Tibial nerve (tissue), 4 donors: ENCODE measurements at regions not wholly inside any gene's neighbourhood (a gene's known extent, or its start where the extent isn't known, plus 50 kb on each side); places are given as distances from the start of the nearest gene placed in this dataset.

Source experiments
- DNase-seq, 2 donors: peaks; one replicate each; pipeline ENCODE4 v3.0.0-alpha.2; 2019; ENCODE audit warnings: low spot score in 2 of 2
- H3K27ac ChIP-seq, 4 donors: fragments of 200-600 bp; sonication (generic) in 3 of 4; one replicate each; pipeline ENCODE4 v1.5.1; 2017 to 2019; ENCODE audit warnings: mild to moderate bottlenecking in 1 of 4
- H3K27me3 ChIP-seq, 2 donors: fragments of 200-600 bp; sonication (generic) in 1 of 2; one replicate each; pipeline versions ENCODE4 v1.5.1 to v1.6.0; 2017 to 2019
- H3K36me3 ChIP-seq, 3 donors: fragments of 200-600 bp; sonication (generic); one replicate each; pipeline ENCODE4 v1.5.1; 2018 to 2019
- H3K4me1 ChIP-seq, 4 donors: fragments of 200-600 bp; sonication (generic) in 3 of 4; one replicate each; pipeline ENCODE4 v1.5.1; 2017 to 2019
- H3K4me3 ChIP-seq, 4 donors: fragments of 200-600 bp; sonication (generic) in 3 of 4; one replicate each; pipeline ENCODE4 v1.5.1; 2017 to 2019; ENCODE audit warnings: mild to moderate bottlenecking in 1 of 4, moderate library complexity in 1 of 4
- H3K9me3 ChIP-seq, 4 donors: fragments of 200-600 bp; sonication (generic) in 3 of 4; one replicate each; pipeline ENCODE4 v1.5.1; 2017 to 2019
- EP300 ChIP-seq, 2 donors: sonication (generic); formaldehyde crosslinking; IDR thresholded peaks; one replicate each; pipeline ENCODE4 v1.6.1; 2017; ENCODE audit warnings: antibody characterized with exemption in 2 of 2, mild to moderate bottlenecking in 1 of 2
- POLR2A ChIP-seq, 2 donors: fragments of 450-650 bp; IDR thresholded peaks; one replicate each; pipeline ENCODE4 v1.6.1; 2017; ENCODE audit warnings: antibody characterized with exemption in 2 of 2, mild to moderate bottlenecking in 2 of 2, moderate library complexity in 2 of 2
- WGBS, 2 donors: methylation state at CpG; one replicate each; pipeline ENCODE4 v1.1.5; 2018; 5-methylcytosine and 5-hydroxymethylcytosine counted together
- TF ChIP-seq, protein P1 (sequence below), 5 experiments: fragments of 200-600 bp in 3 of 5; fragments of 450-650 bp in 2 of 5; sonication (generic) in 3 of 5; IDR thresholded peaks; one replicate each; pipeline ENCODE4 v1.5.1; 2016 to 2019; ENCODE audit warnings: antibody characterized with exemption in 5 of 5, mild to moderate bottlenecking in 3 of 5, moderate library complexity in 2 of 5

DNA sequence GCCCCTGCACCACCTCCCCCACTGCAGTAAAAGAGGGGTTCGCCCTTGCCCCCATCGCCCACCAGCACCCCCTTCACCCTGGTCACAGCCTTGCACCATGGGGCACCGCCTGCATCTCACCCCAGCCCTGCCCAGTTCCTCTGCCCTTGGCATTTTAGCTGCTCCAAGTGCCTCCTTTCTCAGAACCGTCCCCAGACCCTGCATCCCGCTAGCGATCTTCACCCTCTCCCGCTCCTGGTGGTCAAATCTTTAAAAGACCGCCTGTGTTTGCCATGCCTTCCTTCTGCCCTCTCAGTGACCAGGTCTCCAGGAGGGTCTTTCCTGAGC lies 114.7 kb upstream of the OTOS start:
- H3K4me1 ChIP-seq: peaks cover 0 to 42% (median 27%) of the 10 kb centered on the region in 4 donors
- no peaks in the 10 kb centered on the region for H3K36me3 ChIP-seq
- H3K4me3 ChIP-seq: no peak overlapping the region
- H3K27ac ChIP-seq: no peak overlapping the region
- no peaks in the 10 kb centered on the region for H3K9me3 ChIP-seq
- no peaks in the 10 kb centered on the region for H3K27me3 ChIP-seq
- WGBS, 2 donors: 84 to 88% methylated on average over 8 of the region's 8 CpGs
- no peak for TF ChIP-seq POLR2A (IDR thresholded peaks at IDR 0.05)
- no peak for TF ChIP-seq EP300 (IDR thresholded peaks at IDR 0.05)
- TF ChIP-seq, protein P1, sequence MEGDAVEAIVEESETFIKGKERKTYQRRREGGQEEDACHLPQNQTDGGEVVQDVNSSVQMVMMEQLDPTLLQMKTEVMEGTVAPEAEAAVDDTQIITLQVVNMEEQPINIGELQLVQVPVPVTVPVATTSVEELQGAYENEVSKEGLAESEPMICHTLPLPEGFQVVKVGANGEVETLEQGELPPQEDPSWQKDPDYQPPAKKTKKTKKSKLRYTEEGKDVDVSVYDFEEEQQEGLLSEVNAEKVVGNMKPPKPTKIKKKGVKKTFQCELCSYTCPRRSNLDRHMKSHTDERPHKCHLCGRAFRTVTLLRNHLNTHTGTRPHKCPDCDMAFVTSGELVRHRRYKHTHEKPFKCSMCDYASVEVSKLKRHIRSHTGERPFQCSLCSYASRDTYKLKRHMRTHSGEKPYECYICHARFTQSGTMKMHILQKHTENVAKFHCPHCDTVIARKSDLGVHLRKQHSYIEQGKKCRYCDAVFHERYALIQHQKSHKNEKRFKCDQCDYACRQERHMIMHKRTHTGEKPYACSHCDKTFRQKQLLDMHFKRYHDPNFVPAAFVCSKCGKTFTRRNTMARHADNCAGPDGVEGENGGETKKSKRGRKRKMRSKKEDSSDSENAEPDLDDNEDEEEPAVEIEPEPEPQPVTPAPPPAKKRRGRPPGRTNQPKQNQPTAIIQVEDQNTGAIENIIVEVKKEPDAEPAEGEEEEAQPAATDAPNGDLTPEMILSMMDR (IDR thresholded peaks at IDR 0.05): no peak
- no peak for DNase-seq

DNA sequence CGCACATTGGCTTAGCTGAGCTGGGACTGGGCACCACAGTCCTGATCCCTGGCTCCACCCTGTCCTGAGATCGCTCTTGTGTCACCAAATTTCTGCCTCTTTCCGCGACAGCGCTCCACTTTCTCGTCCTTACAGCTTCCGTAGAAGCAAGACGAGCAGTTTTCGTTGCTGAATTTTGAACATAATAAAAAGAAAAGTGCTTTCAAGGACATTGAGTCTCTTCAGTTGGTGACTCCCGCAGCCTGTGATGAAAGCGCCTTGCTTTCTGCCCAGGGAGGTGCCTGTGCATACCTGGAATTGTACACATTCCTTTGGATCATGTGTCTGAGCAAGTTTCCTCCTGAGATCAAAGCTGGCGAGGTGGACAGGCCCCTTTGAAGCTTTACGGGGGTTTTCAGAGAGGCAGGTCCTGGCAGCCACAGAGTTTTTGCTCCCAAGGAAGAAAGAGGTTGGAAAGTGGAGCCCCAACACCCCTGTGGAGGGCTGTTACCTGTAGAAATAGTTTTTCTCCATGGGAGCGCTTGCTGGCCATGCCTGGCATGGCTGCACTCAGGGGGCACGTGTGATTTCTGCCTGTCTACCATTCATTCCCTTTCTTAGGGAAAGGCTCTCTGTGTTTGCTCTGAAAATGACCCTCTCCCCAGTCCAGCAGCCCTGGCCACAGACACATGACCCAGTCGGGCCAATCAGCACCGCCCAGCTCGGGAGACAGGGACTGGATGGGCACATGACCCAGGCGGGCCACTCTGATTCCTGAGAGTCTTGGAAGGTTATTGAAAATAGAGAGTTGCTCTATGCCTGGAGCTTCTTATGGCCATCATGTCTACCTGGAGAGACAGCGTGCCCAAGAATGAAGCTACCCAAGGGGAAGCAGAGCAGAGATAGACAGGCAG lies 115.6 kb upstream of the OTOS start:
- H3K4me3 ChIP-seq: no peak overlapping the region
- no peaks in the 10 kb centered on the region for H3K9me3 ChIP-seq
- H3K27me3 ChIP-seq: no peaks in the 10 kb centered on the region
- 82 to 84% methylated on average over 19 to 20 of the region's 20 CpGs for WGBS, 2 donors
- no peak overlapping the region for H3K27ac ChIP-seq
- H3K4me1 ChIP-seq: peaks cover 0 to 36% (median 18%) of the 10 kb centered on the region in 4 donors
- H3K36me3 ChIP-seq: no peaks in the 10 kb centered on the region
- no peak for DNase-seq
- TF ChIP-seq, protein P1 (IDR thresholded peaks at IDR 0.05): no peak
- TF ChIP-seq EP300 (IDR thresholded peaks at IDR 0.05) (no peak), POLR2A (IDR thresholded peaks at IDR 0.05) (no peak)

DNA sequence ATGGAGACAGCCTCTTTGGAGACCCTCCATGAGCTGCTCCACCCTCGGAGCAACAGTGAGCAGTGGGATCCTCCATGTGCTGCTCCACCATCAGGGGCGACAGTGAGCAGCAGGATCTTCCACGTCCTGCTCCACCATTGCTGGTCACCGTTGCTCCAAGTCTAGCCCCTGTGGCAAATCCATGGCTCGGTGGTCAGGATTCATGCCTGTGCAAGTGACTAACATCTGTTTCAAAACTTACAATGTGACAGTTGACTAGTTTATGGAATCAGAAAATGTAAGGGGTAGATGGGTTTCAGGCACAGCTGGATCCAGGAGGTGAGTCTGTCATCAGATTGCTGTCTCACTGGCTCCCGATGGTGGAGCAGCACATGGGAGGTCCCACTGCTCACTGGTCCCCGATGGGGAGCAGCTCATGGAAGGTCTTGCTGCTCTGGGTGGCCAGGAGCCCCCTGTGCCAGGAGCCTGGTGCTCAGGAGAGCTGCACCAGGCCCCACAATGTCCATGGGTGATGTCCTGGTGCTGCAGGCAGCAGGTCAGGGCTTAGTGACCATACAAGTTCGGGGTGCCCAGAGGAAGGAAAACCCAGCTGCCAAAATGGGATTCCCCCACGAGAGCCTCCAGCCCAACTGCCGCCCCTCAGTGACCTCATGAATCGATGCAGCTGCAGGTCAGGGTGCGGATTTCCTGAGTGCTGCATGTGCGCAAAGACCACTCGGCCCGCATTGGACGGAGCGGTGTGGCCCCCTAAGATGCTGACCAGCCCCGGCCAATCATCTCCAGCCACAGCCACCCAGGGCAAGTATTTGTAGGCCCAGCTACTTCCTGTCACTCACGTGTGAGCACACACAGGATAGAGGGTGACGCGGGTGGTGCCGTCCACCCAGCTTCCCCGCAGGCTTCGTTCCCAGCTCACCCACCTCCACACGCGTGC lies 116.5 kb upstream of the OTOS start:
- TF ChIP-seq, protein P1 (IDR thresholded peaks at IDR 0.05): no peak
- no peak for TF ChIP-seq EP300 (IDR thresholded peaks at IDR 0.05)
- no peak for TF ChIP-seq POLR2A (IDR thresholded peaks at IDR 0.05)
- WGBS, 2 donors: 89 to 93% methylated on average over 24 to 26 of the region's 26 CpGs

DNA sequence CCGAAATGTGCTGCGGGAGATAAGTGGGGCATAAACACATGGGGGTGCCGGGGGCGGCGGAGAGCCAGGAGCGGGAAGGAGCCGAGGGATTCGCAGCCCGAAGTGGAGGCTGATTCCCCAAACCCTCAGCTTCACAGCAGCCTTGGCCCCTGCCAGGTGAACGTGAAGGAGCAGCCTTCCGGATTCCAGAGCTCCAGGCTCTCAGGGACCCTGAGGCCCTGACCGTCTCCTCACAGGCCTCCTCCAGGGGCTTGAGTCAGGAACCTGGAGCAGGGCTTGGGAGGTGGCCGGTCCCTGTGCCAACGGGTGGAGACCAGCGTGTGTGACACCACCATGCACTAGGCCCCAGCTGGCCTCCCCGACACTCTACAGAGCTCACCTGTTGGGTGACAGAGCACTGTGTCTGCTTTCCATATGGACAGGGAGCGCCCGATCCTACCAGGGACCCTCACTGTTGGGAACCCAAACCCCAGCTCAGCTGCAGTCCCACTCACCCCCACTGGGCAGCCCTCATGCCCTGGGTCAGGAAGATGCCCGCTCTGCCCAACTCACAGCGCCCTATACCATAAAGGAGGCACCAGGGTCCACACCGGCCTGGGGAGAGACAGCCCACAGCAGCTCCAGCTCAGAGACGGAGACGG lies 117.6 kb upstream of the OTOS start:
- H3K27ac ChIP-seq: peak overlapping the region in 3 of 4 donors; percentile 74 to 91 (median 85)
- no peak for DNase-seq
- peaks cover 0 to 10% (median 0%) of the 10 kb centered on the region in 4 donors for H3K9me3 ChIP-seq
- H3K4me3 ChIP-seq: no peak overlapping the region
- no peaks in the 10 kb centered on the region for H3K27me3 ChIP-seq
- 90 to 95% methylated on average over 18 to 21 of the region's 23 CpGs for WGBS, 2 donors
- H3K36me3 ChIP-seq: no peaks in the 10 kb centered on the region
- H3K4me1 ChIP-seq: peaks cover 0 to 20% (median 5%) of the 10 kb centered on the region in 4 donors
- TF ChIP-seq, protein P1 (IDR thresholded peaks at IDR 0.05): no peak
- no peak for TF ChIP-seq POLR2A (IDR thresholded peaks at IDR 0.05)
- no peak for TF ChIP-seq EP300 (IDR thresholded peaks at IDR 0.05)

More for the DNA sequence above, 116.5 kb upstream of the OTOS start:
- Histone ChIP-seq H3K4me1 (peaks cover 0 to 27% (median 12%) of the 10 kb centered on the region in 4 donors), H3K4me3 (no peak overlapping the region), H3K9me3 (peaks cover 0 to 2% (median 0%) of the 10 kb centered on the region in 4 donors), H3K27me3 (no peaks in the 10 kb centered on the region), H3K36me3 (no peaks in the 10 kb centered on the region), H3K27ac (peak overlapping the region in 1 of 4 donors; percentile 85)
- DNase-seq: no peak
